A673 (cell line): ENCODE measurements at regions not wholly inside any gene's neighbourhood (a gene's known extent, or its start where the extent isn't known, plus 50 kb on each side); places are given as distances from the start of the nearest gene placed in this dataset.

Experiments used
- CTCF ChIP-seq: fragments of 300-800, 200-600 bp; sonication (generic); conservative IDR thresholded peaks from 2 replicates; pipeline ENCODE4 v1.5.1; 2017; ENCODE audit warnings: low read depth, mild to moderate bottlenecking, antibody characterized with exemption, low read length, moderate library complexity, mixed read lengths
- EZH2 ChIP-seq: fragments of 200-600 bp; sonication (generic); IDR thresholded peaks from 2 replicates; pipeline ENCODE4 v1.6.1; 2017; ENCODE audit warnings: borderline replicate concordance, low read depth, mild to moderate bottlenecking, mixed read lengths, antibody characterized with exemption, low read length; ENCODE audit not compliant: poor library complexity, severe bottlenecking

GRCh38 chr15:91383532-91383931 lies 283.5 kb downstream of the SV2B start:
- TF ChIP-seq EZH2, result no peak
- TF ChIP-seq CTCF, result no peak
